Endothelial cell of umbilical vein (primary cell): ENCODE measurements at regions not wholly inside any gene's neighbourhood (a gene's known extent, or its start where the extent isn't known, plus 50 kb on each side); places are given as distances from the start of the nearest gene placed in this dataset.

Source experiments
- BruUV-seq: library from RNA; stranded (reverse); fragments of 400-500 nt; replicated peaks from 2 replicates; lab custom pipeline; 2021; lab: Mats Ljungman, UMichigan
- CTCF ChIA-PET: fragments of 300-600, 350-600 bp; sonication (Branson Sonifier 250); formaldehyde crosslinking; loops from one replicate; lab custom pipeline; 2021; ENCODE audit warnings: antibody characterized with exemption, inconsistent platforms; lab: Charles Lee
- POLR2A ChIA-PET: fragments of 300-600, 350-600 bp; sonication (Branson Sonifier 250); formaldehyde crosslinking; loops from one replicate; lab custom pipeline; 2021; ENCODE audit warnings: antibody characterized with exemption, inconsistent platforms; lab: Charles Lee
- DNase-seq: peaks from one replicate; pipeline ENCODE4 v3.0.0-alpha.2; 2011; ENCODE audit warnings: low read depth, low spot score
- FAIRE-seq: peaks from 2 replicates; lab custom pipeline; 2011; peaks lifted over from hg19 to GRCh38; lab: Jason Lieb, UNC
- H2AFZ ChIP-seq: 2 replicates; pipeline ENCODE4 v1.6.0; 2012; ENCODE audit warnings: low read depth, low read length, control low read depth, inconsistent platforms
- H3K27ac ChIP-seq: 2 replicates; pipeline ENCODE4 v1.5.1; 2011; ENCODE audit warnings: low read depth, mild to moderate bottlenecking, control low read depth, low read length, moderate library complexity; ENCODE audit not compliant: insufficient read depth
- H3K27me3 ChIP-seq, 2 experiments: 2 replicates each; pipeline versions ENCODE4 v1.6.0 to v1.6.1; 2011; ENCODE audit warnings: low read length in 2 of 2, mixed read lengths in 1 of 2; ENCODE audit not compliant: control insufficient read depth in 2 of 2, insufficient read depth in 2 of 2
- H3K36me3 ChIP-seq, 2 experiments: 2 replicates in 1 of 2; 3 replicates in 1 of 2; pipeline ENCODE4 v1.5.1; 2011; ENCODE audit warnings: low read length in 2 of 2, mild to moderate bottlenecking in 1 of 2, moderate library complexity in 1 of 2; ENCODE audit not compliant: control insufficient read depth in 2 of 2, insufficient read depth in 2 of 2; ENCODE audit errors: extremely low read depth in 1 of 2
- H3K4me1 ChIP-seq: 3 replicates; pipeline ENCODE4 v1.5.1; 2011; ENCODE audit warnings: mild to moderate bottlenecking, low read length; ENCODE audit not compliant: control insufficient read depth, insufficient read depth; ENCODE audit errors: extremely low read depth
- H3K4me2 ChIP-seq: 2 replicates; pipeline ENCODE4 v1.6.1; 2011; ENCODE audit warnings: low read length, control low read depth, mixed read lengths; ENCODE audit not compliant: insufficient read depth
- H3K4me3 ChIP-seq, 3 experiments: fragments of 200-600 bp in 1 of 3; sonication (generic), shearing (Covaris generic) in 1 of 3; replicated peaks in 1 of 3; 2 replicates each; pipeline ENCODE4 v1.5.1; 2011 to 2016; ENCODE audit warnings: control low read depth in 3 of 3, low read length in 3 of 3, mild to moderate bottlenecking in 2 of 3, inconsistent platforms in 1 of 3, low read depth in 1 of 3, moderate library complexity in 1 of 3; ENCODE audit not compliant: insufficient read depth in 1 of 3
- H3K79me2 ChIP-seq: 2 replicates; pipeline ENCODE4 v1.6.0; 2012; ENCODE audit warnings: low read length, inconsistent platforms; ENCODE audit not compliant: control insufficient read depth, insufficient read depth
- H3K9ac ChIP-seq: replicated peaks from 2 replicates; pipeline ENCODE3; 2011; ENCODE audit warnings: low read length, control low read depth; ENCODE audit not compliant: insufficient read depth; ENCODE audit errors: extremely low read depth
- H3K9me1 ChIP-seq: replicated peaks from 3 replicates; pipeline ENCODE4 v1.6.0; 2011; ENCODE audit warnings: mild to moderate bottlenecking, low read length; ENCODE audit not compliant: control insufficient read depth, insufficient read depth; ENCODE audit errors: extremely low read depth
- H3K9me3 ChIP-seq: replicated peaks from 2 replicates; pipeline ENCODE4 v1.5.1; 2012; ENCODE audit warnings: low read length, inconsistent platforms; ENCODE audit not compliant: control insufficient read depth, insufficient read depth
- H4K20me1 ChIP-seq: replicated peaks from 2 replicates; pipeline ENCODE3; 2011; ENCODE audit warnings: mild to moderate bottlenecking, low read length; ENCODE audit not compliant: control insufficient read depth, insufficient read depth; ENCODE audit errors: extremely low read depth
- CTCF ChIP-seq, 2 donors: IDR thresholded peaks; 1 replicate in 1 of 2; 2 replicates in 1 of 2; pipeline ENCODE4 v1.5.1; 2011; ENCODE audit warnings: low read length in 2 of 2, mild to moderate bottlenecking in 2 of 2, moderate library complexity in 2 of 2, control low read depth in 1 of 2, inconsistent platforms in 1 of 2, low read depth in 1 of 2; ENCODE audit not compliant: insufficient read depth in 1 of 2; ENCODE audit errors: extremely low read depth in 1 of 2
- EZH2 ChIP-seq: IDR thresholded peaks from 2 replicates; pipeline ENCODE4 v1.6.1; 2012; ENCODE audit warnings: borderline replicate concordance, low read depth, mild to moderate bottlenecking, moderate library complexity, low read length, inconsistent platforms; ENCODE audit not compliant: severe bottlenecking
- FOS ChIP-seq: IDR thresholded peaks from 2 replicates; pipeline ENCODE4 v1.6.1; 2011; ENCODE audit warnings: mild to moderate bottlenecking, low read length, moderate library complexity, borderline replicate concordance; ENCODE audit not compliant: insufficient read depth
- GATA2 ChIP-seq: IDR thresholded peaks from 2 replicates; pipeline ENCODE4 v1.7.0; 2011; ENCODE audit warnings: low read depth, mild to moderate bottlenecking, moderate library complexity, mixed read lengths, low read length; ENCODE audit not compliant: insufficient read length, insufficient read depth
- JUN ChIP-seq: IDR thresholded peaks from 2 replicates; pipeline ENCODE4 v1.6.1; 2011; ENCODE audit warnings: borderline replicate concordance, low read depth; ENCODE audit not compliant: insufficient read length, insufficient read depth
- MAX ChIP-seq: IDR thresholded peaks from 2 replicates; pipeline ENCODE4 v1.6.1; 2011; ENCODE audit not compliant: insufficient read depth, insufficient read length
- MYC ChIP-seq: IDR thresholded peaks from one replicate; pipeline ENCODE4 v1.6.1; 2011; ENCODE audit warnings: mild to moderate bottlenecking, low read depth, low read length
- POLR2A ChIP-seq: IDR thresholded peaks from 2 replicates; pipeline ENCODE4 v1.6.1; 2012; ENCODE audit warnings: low read depth, mild to moderate bottlenecking, control low read depth, low read length
- POLR2AphosphoS5 ChIP-seq: IDR thresholded peaks from 2 replicates; pipeline ENCODE4 v1.6.1; 2012; ENCODE audit warnings: low read depth, mild to moderate bottlenecking, control low read depth, low read length, moderate library complexity; ENCODE audit not compliant: insufficient read depth
- dilution Hi-C: fragments of 300-500 bp; cut with MboI; formaldehyde crosslinking; loops from one replicate; pipeline ENCODE4 v1.15.0; 2019; ENCODE audit warnings: low sequenced_read_pairs; ENCODE audit not compliant: extremely low pct_ligation_motif_present
- intact Hi-C: fragments of 100-400 bp; cut with micrococcal nuclease; formaldehyde crosslinking; loops from one replicate; pipeline ENCODE4 v1.10.0; 2022

- Histone ChIP-seq H2AFZ (no peak overlapping the region), H3K9ac (no peak overlapping the region), H3K9me1 (no peaks in the 10 kb centered on the region), H3K9me3 (no peaks in the 10 kb centered on the region), H3K4me1 (no peaks in the 10 kb centered on the region), H4K20me1 (no peaks in the 10 kb centered on the region), H3K27me3 (no peaks in the 10 kb centered on the region), H3K27ac (no peak overlapping the region), H3K79me2 (no peaks in the 10 kb centered on the region), H3K4me2 (no peak overlapping the region), H3K36me3 (no peaks in the 10 kb centered on the region), H3K4me3 (no peak overlapping the region)
- dilution Hi-C loops, result no loop called here
- intact Hi-C loops, result loop anchor here (10.0 kb wide), 1 partner anchor 138 kb away; no protein-coding TSS in a partner anchor
- TF ChIP-seq MAX (no peak), JUN (no peak), CTCF (IDR thresholded peaks at IDR 0.05; ENCODE audit: extremely low read depth in 1 of 2, insufficient read depth in 1 of 2, low read depth in 1 of 2, low read length in 2 of 2) (no peak), MYC (no peak)
- ChIA-PET CTCF (no interaction called here), POLR2A (no interaction called here)
- no peak for FAIRE-seq
- no TSS peak for BruUV-seq
- no peak for DNase-seq
These were observed 421.0 kb upstream of the MAGEB18 start for GRCh38 chrX:25717122-25717521.

GRCh38 chrX:25721564-25721963 lies 416.6 kb upstream of the MAGEB18 start:
- Histone ChIP-seq H3K9ac (no peak overlapping the region), H3K36me3 (no peaks in the 10 kb centered on the region), H2AFZ (no peak overlapping the region), H3K27ac (no peak overlapping the region), H3K4me2 (no peak overlapping the region), H3K79me2 (no peaks in the 10 kb centered on the region), H3K9me3 (no peaks in the 10 kb centered on the region), H3K4me1 (no peaks in the 10 kb centered on the region), H3K4me3 (no peak overlapping the region), H3K27me3 (no peaks in the 10 kb centered on the region), H4K20me1 (no peaks in the 10 kb centered on the region), H3K9me1 (no peaks in the 10 kb centered on the region)
- no TSS peak for BruUV-seq
- TF ChIP-seq POLR2A (no peak), FOS (no peak), MAX (no peak), EZH2 (no peak), JUN (no peak), CTCF (IDR thresholded peaks at IDR 0.05; ENCODE audit: extremely low read depth in 1 of 2, insufficient read depth in 1 of 2, low read depth in 1 of 2, low read length in 2 of 2) (peak; percentile 12 to 23), POLR2AphosphoS5 (no peak), GATA2 (no peak), MYC (no peak)
- POLR2A ChIA-PET, result no interaction called here
- CTCF ChIA-PET, result interaction anchor here (0.9 to 1.0 kb wide), 3 partner anchors 198 to 930 kb away, joined by 3 to 4 read pairs (median 3); no protein-coding TSS in a partner anchor
- peak; percentile 40 for DNase-seq
- dilution Hi-C loops (no loop called here), intact Hi-C loops (loop anchor here (1.0 to 5.0 kb wide), 6 partner anchors 198 to 931 kb away; no protein-coding TSS in a partner anchor)
- no peak for FAIRE-seq
